Globus pallidus (tissue), 1 donor: ENCODE measurements at regions not wholly inside any gene's neighbourhood (a gene's known extent, or its start where the extent isn't known, plus 50 kb on each side); places are given as distances from the start of the nearest gene placed in this dataset.

Experiments
- DNase-seq: peaks from one replicate; pipeline ENCODE4 v3.0.0-alpha.2; 2015; ENCODE audit warnings: low spot score

DNA sequence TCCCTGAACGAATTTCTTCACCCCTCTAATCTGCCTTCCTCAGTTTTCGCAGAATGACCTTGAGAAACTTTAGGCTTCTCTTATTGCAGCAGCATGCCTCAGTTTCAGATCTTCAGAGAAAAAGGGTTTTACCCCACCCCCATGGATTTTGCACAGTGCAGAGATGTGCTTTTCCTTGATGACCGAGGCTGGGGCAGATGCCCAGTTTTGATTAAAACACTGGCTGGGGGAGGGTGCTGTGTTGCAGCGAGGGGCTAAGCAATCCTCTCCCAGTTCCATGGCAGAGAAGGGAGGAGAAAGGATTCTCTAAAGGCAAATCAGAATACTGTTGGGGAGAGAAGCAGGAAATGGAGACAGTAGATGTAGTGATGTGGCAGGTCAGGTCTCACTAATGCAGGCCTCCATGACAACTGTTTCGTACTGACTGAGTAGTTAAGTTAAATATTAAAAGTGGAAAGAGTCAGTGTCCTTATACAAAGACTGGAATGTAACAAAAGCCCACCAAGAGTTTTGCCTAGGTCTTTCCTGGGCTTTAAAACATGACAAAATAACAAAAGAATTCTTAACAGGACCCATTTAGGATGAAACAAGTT, 50.8 kb upstream of the PDZD8 start:
- no peak for DNase-seq

- DNase-seq: no peak
These were observed 49.8 kb upstream of the PDZD8 start for GRCh38 chr10:117424883-117425649.
